ENCODE measurements at regions not wholly inside any gene's neighbourhood (a gene's known extent, or its start where the extent isn't known, plus 50 kb on each side); places are given as distances from the start of the nearest gene placed in this dataset.

GRCh38 chr11:98260983-98261382, 759.8 kb upstream of the CNTN5 start:
- TF ChIP-seq CTCF (conservative IDR thresholded peaks at IDR 0.05; ENCODE audit: low read depth, low read length) (peak; percentile 29; the same call in 1 of the 2 replicates), EZH2 (IDR thresholded peaks at IDR 0.05; ENCODE audit: borderline replicate concordance, low read depth, low read length, poor library complexity, severe bottlenecking) (no peak)

Measured in A673 (cell line).